OCI-LY1 (cell line): ENCODE measurements at regions not wholly inside any gene's neighbourhood (a gene's known extent, or its start where the extent isn't known, plus 50 kb on each side); places are given as distances from the start of the nearest gene placed in this dataset.

Experiments
- H2AFZ ChIP-seq: fragments of 200-600 bp; sonication (generic), shearing (Covaris generic); 2 replicates; pipeline ENCODE4 v1.6.0; 2014; ENCODE audit warnings: antibody characterized with exemption, mild to moderate bottlenecking, low read length
- H3F3A ChIP-seq: fragments of 200-600 bp; sonication (generic), shearing (Covaris generic); 2 replicates; pipeline ENCODE4 v1.6.0; 2014; ENCODE audit warnings: mild to moderate bottlenecking, antibody characterized with exemption, low read length, moderate library complexity; ENCODE audit not compliant: insufficient read depth
- H3K27ac ChIP-seq: fragments of 200-600 bp; sonication (generic); 2 replicates; pipeline ENCODE4 v1.5.1; 2014; ENCODE audit warnings: low read length, mixed run types, mild to moderate bottlenecking, low read depth; ENCODE audit not compliant: poor library complexity, severe bottlenecking
- H3K27me3 ChIP-seq: fragments of 200-600 bp; sonication (generic); 2 replicates; pipeline ENCODE4 v1.6.0; 2014; ENCODE audit warnings: antibody characterized with exemption, mild to moderate bottlenecking, low read length, moderate library complexity; ENCODE audit not compliant: insufficient read depth
- H3K36me3 ChIP-seq: fragments of 200-600 bp; sonication (generic); 2 replicates; pipeline ENCODE4 v1.6.1; 2014; ENCODE audit warnings: mild to moderate bottlenecking, antibody characterized with exemption, low read length, moderate library complexity, mixed read lengths; ENCODE audit not compliant: insufficient read depth
- H3K4me1 ChIP-seq: fragments of 200-600 bp; sonication (generic); 2 replicates; pipeline ENCODE4 v1.5.1; 2014; ENCODE audit warnings: mild to moderate bottlenecking, low read length, moderate library complexity; ENCODE audit not compliant: insufficient read depth, severe bottlenecking
- H3K4me2 ChIP-seq: fragments of 200-600 bp; sonication (generic), shearing (Covaris generic); 2 replicates; pipeline ENCODE4 v1.6.1; 2014; ENCODE audit warnings: low read length
- H3K4me3 ChIP-seq: fragments of 200-600 bp; sonication (generic); 2 replicates; pipeline ENCODE4 v1.5.1; 2014; ENCODE audit warnings: low read length, low read depth, mild to moderate bottlenecking, mixed read lengths; ENCODE audit not compliant: poor library complexity, severe bottlenecking
- H3K79me2 ChIP-seq: fragments of 200-600 bp; shearing (Covaris generic); 2 replicates; pipeline ENCODE4 v1.6.1; 2016; ENCODE audit warnings: mixed run types, low read length, mixed read lengths; ENCODE audit not compliant: insufficient read depth
- H3K9ac ChIP-seq: fragments of 200-600 bp; sonication (generic), shearing (Covaris generic); 2 replicates; pipeline ENCODE4 v1.6.1; 2014; ENCODE audit warnings: mild to moderate bottlenecking, low read length, mixed read lengths
- H3K9me2 ChIP-seq: fragments of 200-600 bp; sonication (generic), shearing (Covaris generic); 2 replicates; pipeline ENCODE4 v1.6.1; 2014; ENCODE audit warnings: low read depth, mild to moderate bottlenecking, low read length, mixed read lengths
- H3K9me3 ChIP-seq: fragments of 200-600 bp; shearing (Covaris generic); 2 replicates; pipeline ENCODE4 v1.6.1; 2014; ENCODE audit warnings: low read length, mixed read lengths
- H4K20me1 ChIP-seq: fragments of 200-600 bp; sonication (generic), shearing (Covaris generic); 2 replicates; pipeline ENCODE4 v1.6.0; 2016; ENCODE audit warnings: mild to moderate bottlenecking, low read length; ENCODE audit not compliant: insufficient read depth
- CTCF ChIP-seq: fragments of 200-600 bp; sonication (generic), shearing (Covaris generic); IDR thresholded peaks from 2 replicates; pipeline ENCODE4 v1.5.1; 2017; ENCODE audit warnings: mild to moderate bottlenecking, antibody characterized with exemption, low read length, moderate library complexity, mixed read lengths
- EZH2 ChIP-seq: fragments of 200-600 bp; sonication (generic), shearing (Covaris generic); IDR thresholded peaks from 2 replicates; pipeline ENCODE4 v1.8.0; 2017; ENCODE audit warnings: borderline replicate concordance, mixed run types, mild to moderate bottlenecking, antibody characterized with exemption, low read length, moderate library complexity, mixed read lengths

GRCh38 chr20:11376420-11376819 lies 541.3 kb upstream of the BTBD3 start:
- no peak overlapping the region for H3K27ac ChIP-seq
- no peaks in the 10 kb centered on the region for H3K36me3 ChIP-seq
- no peak overlapping the region for H3K9ac ChIP-seq
- H3K4me3 ChIP-seq: no peak overlapping the region
- no peaks in the 10 kb centered on the region for H3K4me1 ChIP-seq
- TF ChIP-seq EZH2 (no peak), CTCF (no peak)
- H3K79me2 ChIP-seq: no peaks in the 10 kb centered on the region
- H3K9me2 ChIP-seq: no peaks in the 10 kb centered on the region
- H3F3A ChIP-seq: no peaks in the 10 kb centered on the region
- H3K4me2 ChIP-seq: no peak overlapping the region
- no peaks in the 10 kb centered on the region for H3K9me3 ChIP-seq
- H4K20me1 ChIP-seq: no peaks in the 10 kb centered on the region
- no peak overlapping the region for H2AFZ ChIP-seq
- H3K27me3 ChIP-seq: no peaks in the 10 kb centered on the region

GRCh38 chr20:11376998-11377397 lies 540.7 kb upstream of the BTBD3 start:
- Histone ChIP-seq H4K20me1 (no peaks in the 10 kb centered on the region), H3K4me2 (no peak overlapping the region), H3K36me3 (no peaks in the 10 kb centered on the region), H3K9me3 (no peaks in the 10 kb centered on the region), H3K4me3 (no peak overlapping the region), H3K27me3 (no peaks in the 10 kb centered on the region), H2AFZ (no peak overlapping the region), H3F3A (no peaks in the 10 kb centered on the region), H3K9me2 (no peaks in the 10 kb centered on the region), H3K4me1 (no peaks in the 10 kb centered on the region), H3K9ac (no peak overlapping the region), H3K79me2 (no peaks in the 10 kb centered on the region), H3K27ac (no peak overlapping the region)
- TF ChIP-seq CTCF (no peak), EZH2 (no peak)

- no peaks in the 10 kb centered on the region for H3K9me2 ChIP-seq
- H3K36me3 ChIP-seq: no peaks in the 10 kb centered on the region
- no peaks in the 10 kb centered on the region for H3K27me3 ChIP-seq
- H3K79me2 ChIP-seq: no peaks in the 10 kb centered on the region
- no peak overlapping the region for H3K9ac ChIP-seq
- TF ChIP-seq CTCF: no peak
- no peak for TF ChIP-seq EZH2
- H3F3A ChIP-seq: no peaks in the 10 kb centered on the region
- no peak overlapping the region for H3K4me2 ChIP-seq
- H3K9me3 ChIP-seq: no peaks in the 10 kb centered on the region
- H3K4me3 ChIP-seq: no peak overlapping the region
- no peak overlapping the region for H2AFZ ChIP-seq
- no peaks in the 10 kb centered on the region for H4K20me1 ChIP-seq
- no peaks in the 10 kb centered on the region for H3K4me1 ChIP-seq
- H3K27ac ChIP-seq: no peak overlapping the region
Measured at GRCh38 chr20:11377761-11378160, 539.9 kb upstream of the BTBD3 start.
